ENCODE measurements at regions not wholly inside any gene's neighbourhood (a gene's known extent, or its start where the extent isn't known, plus 50 kb on each side); places are given as distances from the start of the nearest gene placed in this dataset.
"Not testable (repeated sequence)": the region's sequence is repeated elsewhere in the genome, so short reads cannot be mapped to it uniquely, and the experiment has no call there.

DNA sequence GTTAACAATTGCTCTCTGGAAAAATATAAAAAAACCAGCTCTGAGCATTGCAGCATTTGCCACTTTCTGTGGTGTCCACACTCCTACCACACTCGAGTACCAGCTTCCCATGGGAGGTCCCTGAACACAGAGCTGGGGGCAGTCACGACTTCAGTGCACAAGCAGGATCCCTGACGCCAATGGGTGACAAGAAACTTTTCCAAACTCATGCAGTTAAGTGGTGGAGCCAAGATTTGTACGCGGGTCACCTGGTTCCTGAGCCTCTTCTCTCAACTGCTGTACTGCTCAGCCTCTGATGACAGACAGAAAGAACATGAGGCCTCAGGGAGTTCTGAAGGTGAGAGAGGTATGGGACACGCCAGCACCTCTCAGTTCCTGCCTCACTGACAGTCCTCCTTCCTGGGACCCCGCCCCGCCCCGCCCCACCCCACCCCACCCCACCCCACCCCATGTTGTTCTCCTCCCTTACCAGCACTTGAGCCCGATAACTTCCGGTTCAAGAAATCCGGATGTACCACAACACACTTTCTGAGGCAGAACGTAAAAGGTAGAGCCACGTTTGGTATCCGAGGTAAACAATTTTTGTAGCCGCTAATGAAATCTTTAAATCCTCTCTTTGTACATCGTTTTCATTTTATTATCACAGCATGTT, 287.6 kb downstream of the MYCN start:
- FAIRE-seq, result no peak

DNA sequence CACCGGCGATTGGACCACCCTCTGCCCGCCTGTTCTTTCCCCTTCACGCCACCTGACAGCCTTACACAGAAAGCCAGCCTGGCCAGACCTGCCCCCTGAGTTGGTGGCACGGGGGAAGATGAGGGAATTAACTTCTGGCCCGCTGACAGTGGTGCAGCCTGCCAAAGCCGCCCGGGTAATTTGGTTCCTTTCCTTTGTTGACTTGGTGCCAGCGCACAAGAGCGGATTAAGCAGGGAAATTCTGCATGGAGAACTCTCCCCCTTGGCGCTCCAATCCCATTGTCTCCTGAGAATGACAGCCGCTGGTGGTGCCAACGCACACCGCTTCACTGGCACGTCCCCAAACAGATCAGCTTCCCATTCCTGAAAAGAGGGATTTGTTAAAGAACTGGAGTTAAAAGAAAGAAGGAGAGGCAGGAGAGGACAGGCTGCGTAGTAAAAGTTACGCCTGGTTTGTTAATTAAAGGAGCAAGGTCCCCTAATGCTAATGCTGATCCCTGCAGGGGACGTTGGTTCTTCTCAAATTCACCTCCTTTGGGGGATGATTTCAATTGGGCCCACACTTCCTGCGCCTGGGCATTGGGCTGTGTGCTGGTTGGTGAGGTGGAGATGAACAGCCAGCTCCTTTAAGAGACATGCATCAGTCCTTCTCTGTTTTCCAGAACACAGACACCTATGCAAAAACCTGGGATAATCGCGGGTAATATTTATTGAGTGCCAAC, 286.8 kb downstream of the MYCN start:
- FAIRE-seq, result no peak

DNA sequence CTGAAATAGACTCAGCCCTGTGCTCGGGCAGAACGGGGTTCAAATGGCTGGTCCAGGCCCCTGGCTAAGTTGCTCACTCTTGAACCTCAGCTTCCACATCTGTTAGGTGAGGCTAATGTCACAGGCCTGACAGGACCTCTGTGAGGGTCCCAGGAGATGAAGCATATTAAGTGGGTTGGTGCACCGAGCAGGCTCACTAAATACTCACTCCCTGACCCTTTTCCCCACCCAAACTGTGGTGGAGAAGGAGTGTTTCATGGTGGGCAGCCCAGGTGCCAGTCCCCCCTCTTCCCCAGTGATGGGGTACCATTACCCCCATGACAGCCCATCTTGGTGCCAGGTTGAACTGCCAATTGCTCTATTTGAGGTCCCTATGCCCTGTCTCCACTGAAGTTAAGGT, 286.0 kb downstream of the MYCN start:
- no peak for FAIRE-seq

DNA sequence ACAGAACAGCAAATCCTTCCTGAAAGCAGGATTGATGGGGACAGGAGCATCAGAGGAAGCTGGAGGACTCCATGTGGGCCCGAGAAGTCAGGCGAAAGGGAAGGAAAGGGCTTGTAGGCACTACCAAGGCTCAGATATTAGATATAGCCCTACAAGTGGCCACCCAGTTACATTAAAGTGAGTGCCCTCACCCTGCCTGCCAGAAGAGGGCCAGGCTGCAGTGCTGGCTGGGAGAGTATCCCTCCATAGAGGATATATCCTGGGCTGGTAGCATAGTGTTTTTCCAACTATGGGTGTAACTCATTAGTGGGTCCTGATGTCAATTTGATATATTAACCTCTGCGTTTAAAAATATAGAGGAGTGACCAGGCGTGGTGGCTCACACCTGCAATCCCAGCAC, 285.2 kb downstream of the MYCN start:
- FAIRE-seq, result no peak

- FAIRE-seq, result no peak
These were observed 284.7 kb downstream of the MYCN start for GRCh38 chr2:16225071-16225470.

GRCh38 chr2:16224298-16225045, 284.1 kb downstream of the MYCN start:
- FAIRE-seq, result no peak

GRCh38 chr2:16223841-16224177, 283.5 kb downstream of the MYCN start:
- FAIRE-seq, result no peak

GRCh38 chr2:16223161-16223840, 283.0 kb downstream of the MYCN start:
- FAIRE-seq, result no peak

GRCh38 chr2:16222326-16222725, 282.0 kb downstream of the MYCN start:
- FAIRE-seq, result no peak

- no peak for FAIRE-seq
These were observed 281.2 kb downstream of the MYCN start for GRCh38 chr2:16221461-16222010.

GRCh38 chr2:16219292-16219975, 279.1 kb downstream of the MYCN start:
- FAIRE-seq, result no peak

DNA sequence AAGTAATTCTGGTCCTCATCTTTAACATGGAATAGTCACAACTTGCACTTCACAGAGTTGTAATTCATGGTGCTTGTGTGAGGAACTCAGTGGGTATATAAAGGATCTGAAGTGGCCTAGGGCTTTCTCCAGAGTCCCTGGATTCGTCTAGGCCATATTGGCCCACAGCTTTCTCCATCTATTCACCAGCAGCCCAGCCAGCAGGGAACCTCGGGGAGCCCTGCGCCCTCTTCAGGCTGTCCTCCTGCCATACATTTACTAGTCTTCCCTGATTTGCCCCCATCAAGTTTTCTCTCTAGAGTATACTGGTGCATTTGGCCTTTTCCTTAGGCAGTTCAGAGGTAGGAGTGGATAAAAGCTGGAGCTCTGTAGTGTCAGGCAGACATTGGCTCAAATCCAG, 278.3 kb downstream of the MYCN start:
- FAIRE-seq, result no peak

- FAIRE-seq, result no peak
These were observed 277.8 kb downstream of the MYCN start for GRCh38 chr2:16218161-16218560.

DNA sequence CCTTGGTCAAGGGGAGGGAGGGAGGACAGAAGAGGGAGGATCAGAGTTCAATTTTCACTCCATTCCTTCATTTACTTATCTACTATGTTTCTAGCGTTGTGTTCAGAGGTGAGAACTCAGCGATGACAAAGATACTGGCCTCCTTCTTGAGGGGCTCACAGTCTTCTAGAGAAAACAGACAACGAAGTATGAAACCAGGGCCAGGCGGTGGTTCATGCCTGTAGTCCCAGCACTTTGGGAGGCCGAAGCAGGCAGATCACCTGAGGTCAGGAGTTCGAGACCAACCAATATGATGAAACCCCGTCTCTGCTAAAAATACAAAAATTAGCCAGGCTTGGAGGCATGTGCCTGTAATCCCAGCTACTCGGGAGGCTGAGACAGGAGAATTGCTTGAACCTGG, 277.4 kb downstream of the MYCN start:
- not testable (repeated sequence) for FAIRE-seq

GRCh38 chr2:16217291-16217690, 276.9 kb downstream of the MYCN start:
- FAIRE-seq, result no peak

GRCh38 chr2:16216558-16216945, 276.2 kb downstream of the MYCN start:
- no peak for FAIRE-seq

GRCh38 chr2:16215902-16216557, 275.7 kb downstream of the MYCN start:
- no peak for FAIRE-seq

GRCh38 chr2:16214861-16215260, 274.5 kb downstream of the MYCN start:
- FAIRE-seq, result no peak

DNA sequence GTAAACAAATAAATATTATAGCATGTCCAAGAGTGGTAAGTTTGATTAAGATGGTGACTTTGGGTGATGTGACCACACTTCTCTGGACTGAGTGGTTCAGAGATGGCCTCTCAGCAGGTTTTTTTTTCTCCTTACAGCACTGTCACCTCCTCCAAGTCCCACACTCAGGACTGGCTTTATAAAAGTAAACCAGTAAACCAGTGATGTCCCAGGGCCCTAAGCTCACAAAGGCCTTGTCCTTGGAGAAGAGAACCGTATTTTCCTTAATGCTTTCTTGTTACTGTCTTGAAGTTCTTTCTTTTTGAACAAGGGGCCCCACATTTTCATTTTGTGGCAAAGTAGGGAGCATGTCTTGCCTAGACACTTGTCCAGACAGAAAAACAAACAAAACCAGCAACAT, 274.0 kb downstream of the MYCN start:
- FAIRE-seq, result no peak

DNA sequence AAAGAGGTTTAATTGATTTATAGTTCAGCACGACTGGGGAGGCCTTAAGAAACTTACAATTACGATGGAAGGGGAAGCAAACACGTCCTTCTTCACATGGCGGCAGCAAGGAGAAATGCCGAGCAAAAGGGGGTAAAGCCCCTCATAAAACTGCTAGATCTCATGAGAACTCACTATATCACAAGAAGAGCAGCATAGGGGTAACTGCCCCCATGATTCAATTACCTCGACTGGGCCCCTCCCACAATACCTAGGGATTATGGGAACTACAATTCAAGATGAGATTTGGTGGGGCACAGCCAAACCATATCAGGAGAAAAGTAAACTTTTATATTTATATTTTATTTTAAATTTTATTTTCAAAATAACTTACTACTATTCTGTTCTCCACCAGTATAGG, 272.0 kb downstream of the MYCN start:
- FAIRE-seq, result no peak

- FAIRE-seq, result no peak
These were observed 271.0 kb downstream of the MYCN start for GRCh38 chr2:16211341-16211740.

DNA sequence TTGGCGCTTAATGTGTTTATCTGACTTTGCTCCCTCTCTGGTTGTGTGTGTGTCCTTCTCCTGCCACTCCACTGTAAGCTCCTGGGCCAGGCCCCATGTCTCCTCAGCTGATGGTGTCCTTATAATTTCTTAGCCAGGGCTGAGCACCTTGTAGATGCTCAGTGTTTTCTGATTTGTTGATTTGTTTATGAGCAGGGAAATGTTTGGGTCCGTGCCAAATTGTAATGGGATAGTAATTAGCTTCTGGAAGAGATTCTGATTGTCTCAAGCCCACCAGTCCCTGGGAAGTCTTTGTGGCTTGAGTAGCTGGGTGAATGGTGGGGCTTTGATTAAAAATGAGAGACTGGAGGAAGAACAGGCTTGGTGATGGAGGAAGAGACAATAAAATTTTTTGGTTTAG, 270.5 kb downstream of the MYCN start:
- no peak for FAIRE-seq
